ENCODE measurements at regions not wholly inside any gene's neighbourhood (a gene's known extent, or its start where the extent isn't known, plus 50 kb on each side); places are given as distances from the start of the nearest gene placed in this dataset.

- ATAC-seq = no peak
- Mint-ChIP-seq H3K27ac (no peak overlapping the region), H3K27me3 (ENCODE audit: low read depth) (no peaks in the 10 kb centered on the region)
These were observed 431.0 kb upstream of the BRINP3 start for GRCh38 chr1:190908691-190909090.

More at GRCh38 chr1:190908691-190909090, 431.0 kb upstream of the BRINP3 start:
- no peak overlapping the region for H3K4me3 Mint-ChIP-seq
- H3K4me1 Mint-ChIP-seq = peaks cover 8% of the 10 kb centered on the region
- CTCF ChIA-PET = no interaction called here
- H3K9me3 Mint-ChIP-seq = peaks cover 16% of the 10 kb centered on the region
- no peaks in the 10 kb centered on the region; the same call in 1 of the 2 replicates for H3K36me3 Mint-ChIP-seq
- no peak for DNase-seq (ENCODE audit: low spot score)
- TF ChIP-seq ATF2 (CRISPR knock-in tag; IDR thresholded peaks at IDR 0.05; ENCODE audit: borderline replicate concordance, low read depth) (no peak), E2F4 (CRISPR knock-in tag; IDR thresholded peaks at IDR 0.05; ENCODE audit: borderline replicate concordance, low read depth) (no peak), SMAD3 (CRISPR knock-in tag; IDR thresholded peaks at IDR 0.05; ENCODE audit: borderline replicate concordance) (no peak), CREM (CRISPR knock-in tag; IDR thresholded peaks at IDR 0.05) (no peak), RORB (CRISPR knock-in tag; IDR thresholded peaks at IDR 0.05) (no peak), SP1 (CRISPR knock-in tag; conservative IDR thresholded peaks at IDR 0.05) (no peak), ZSCAN18 (CRISPR knock-in tag; IDR thresholded peaks at IDR 0.05) (no peak), GRHL2 (CRISPR knock-in tag; IDR thresholded peaks at IDR 0.05; ENCODE audit: insufficient replicate concordance, severe bottlenecking) (no peak), ZNF512 (CRISPR knock-in tag; IDR thresholded peaks at IDR 0.05; ENCODE audit: borderline replicate concordance) (no peak), NR3C1 (CRISPR knock-in tag; conservative IDR thresholded peaks at IDR 0.05; ENCODE audit: low read depth) (no peak), E2F1 (CRISPR knock-in tag; IDR thresholded peaks at IDR 0.05) (no peak), IRF1 (CRISPR knock-in tag; IDR thresholded peaks at IDR 0.05) (no peak), EMX1 (CRISPR knock-in tag; IDR thresholded peaks at IDR 0.05) (no peak), OVOL2 (CRISPR knock-in tag; IDR thresholded peaks at IDR 0.05; ENCODE audit: borderline replicate concordance) (no peak), AR (CRISPR knock-in tag; IDR thresholded peaks at IDR 0.05) (no peak), ZNF317 (CRISPR knock-in tag; IDR thresholded peaks at IDR 0.05; ENCODE audit: borderline replicate concordance, low read depth) (no peak), ZBTB21 (CRISPR knock-in tag; IDR thresholded peaks at IDR 0.05; ENCODE audit: borderline replicate concordance) (no peak)
- POLR2A ChIA-PET = no interaction called here
